ENCODE measurements at regions not wholly inside any gene's neighbourhood (a gene's known extent, or its start where the extent isn't known, plus 50 kb on each side); places are given as distances from the start of the nearest gene placed in this dataset.

DNA sequence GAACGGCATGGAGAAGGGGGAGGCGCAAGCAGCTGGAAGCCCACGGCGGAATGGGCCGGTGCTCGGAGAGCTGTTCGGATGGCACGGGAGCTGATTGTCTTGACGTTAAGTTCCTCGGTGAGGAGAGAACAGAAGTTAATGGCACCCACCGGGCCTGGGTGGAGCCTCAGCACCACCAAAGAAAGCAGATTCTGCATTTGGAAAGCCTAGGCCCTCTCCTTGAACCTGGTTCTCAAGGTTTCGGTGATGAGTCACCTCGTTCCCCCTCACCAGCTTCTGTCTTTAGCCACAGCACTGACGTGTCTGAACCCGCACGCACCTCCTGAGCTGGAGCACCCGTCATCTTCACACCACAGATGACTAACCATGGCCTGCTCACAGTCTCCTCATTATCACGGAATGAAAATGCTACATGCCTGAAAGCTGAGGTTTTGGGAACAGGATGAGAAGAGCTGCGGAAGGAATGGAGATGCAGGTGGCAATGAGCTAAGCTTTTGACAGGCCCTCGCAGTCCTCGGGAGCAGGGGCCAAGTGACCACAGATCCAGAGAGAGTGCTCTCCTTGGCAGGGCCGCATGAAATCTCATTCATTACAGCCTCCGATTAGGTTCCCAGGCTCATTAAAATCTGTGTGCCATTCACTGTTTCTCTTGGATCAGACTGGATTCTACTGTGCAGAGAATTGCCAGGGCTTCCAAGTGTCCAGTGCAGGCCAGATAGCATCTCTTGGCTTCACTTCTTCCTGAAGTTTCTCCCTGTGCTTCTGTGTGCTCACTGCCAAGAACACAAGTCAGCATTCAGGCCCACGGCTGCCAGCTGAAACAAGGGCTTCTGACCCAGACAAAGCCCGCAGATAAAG lies 96.3 kb upstream of the DLG1 start:
- TF ChIP-seq, protein P1, sequence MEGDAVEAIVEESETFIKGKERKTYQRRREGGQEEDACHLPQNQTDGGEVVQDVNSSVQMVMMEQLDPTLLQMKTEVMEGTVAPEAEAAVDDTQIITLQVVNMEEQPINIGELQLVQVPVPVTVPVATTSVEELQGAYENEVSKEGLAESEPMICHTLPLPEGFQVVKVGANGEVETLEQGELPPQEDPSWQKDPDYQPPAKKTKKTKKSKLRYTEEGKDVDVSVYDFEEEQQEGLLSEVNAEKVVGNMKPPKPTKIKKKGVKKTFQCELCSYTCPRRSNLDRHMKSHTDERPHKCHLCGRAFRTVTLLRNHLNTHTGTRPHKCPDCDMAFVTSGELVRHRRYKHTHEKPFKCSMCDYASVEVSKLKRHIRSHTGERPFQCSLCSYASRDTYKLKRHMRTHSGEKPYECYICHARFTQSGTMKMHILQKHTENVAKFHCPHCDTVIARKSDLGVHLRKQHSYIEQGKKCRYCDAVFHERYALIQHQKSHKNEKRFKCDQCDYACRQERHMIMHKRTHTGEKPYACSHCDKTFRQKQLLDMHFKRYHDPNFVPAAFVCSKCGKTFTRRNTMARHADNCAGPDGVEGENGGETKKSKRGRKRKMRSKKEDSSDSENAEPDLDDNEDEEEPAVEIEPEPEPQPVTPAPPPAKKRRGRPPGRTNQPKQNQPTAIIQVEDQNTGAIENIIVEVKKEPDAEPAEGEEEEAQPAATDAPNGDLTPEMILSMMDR (IDR thresholded peaks at IDR 0.05; ENCODE audit: poor library complexity) = no peak
- TF ChIP-seq EZH2phosphoT487 (IDR thresholded peaks at IDR 0.05; ENCODE audit: low read depth, severe bottlenecking, unreplicated experiment) = no peak
- TF ChIP-seq EZH2 (IDR thresholded peaks at IDR 0.05; ENCODE audit: borderline replicate concordance) = no peak

All from hepatocyte (in vitro differentiated cells).